ENCODE measurements at regions not wholly inside any gene's neighbourhood (a gene's known extent, or its start where the extent isn't known, plus 50 kb on each side); places are given as distances from the start of the nearest gene placed in this dataset.

GRCh38 chr3:168269001-168269400, 173.3 kb upstream of the GOLIM4 start:
- WGBS (ENCODE audit: low lambda C conversion rate), result 28% methylated on average over 1 of the region's 1 CpG
- no peaks in the 10 kb centered on the region for H3K9me2 ChIP-seq
- H3K9ac ChIP-seq, result no peak overlapping the region
- H3K27me3 ChIP-seq (ENCODE audit: insufficient read depth), result no peaks in the 10 kb centered on the region
- no peak overlapping the region for H2AFZ ChIP-seq (ENCODE audit: low read depth)
- no peaks in the 10 kb centered on the region for H3F3A ChIP-seq (replicated peaks; ENCODE audit: insufficient read depth)
- ChIA-PET CTCF (interaction anchor here (1.0 kb wide), 1 partner anchor 57 kb away, joined by 3 read pairs; no protein-coding TSS in a partner anchor), POLR2A (no interaction called here)
- no peak for TF ChIP-seq MEF2A (IDR thresholded peaks at IDR 0.05; ENCODE audit: borderline replicate concordance, low read depth)
- TF ChIP-seq TAF1 (IDR thresholded peaks at IDR 0.05; ENCODE audit: borderline replicate concordance, low read depth, low read length), result no peak
- TF ChIP-seq FOSL2 (IDR thresholded peaks at IDR 0.05; ENCODE audit: borderline replicate concordance, low read depth), result no peak
- TF ChIP-seq RFX5 (IDR thresholded peaks at IDR 0.05; ENCODE audit: low read length), result no peak
- no peak for TF ChIP-seq USF2 (IDR thresholded peaks at IDR 0.05; ENCODE audit: borderline replicate concordance, low read depth, low read length)
- TF ChIP-seq SIN3A (IDR thresholded peaks at IDR 0.05; ENCODE audit: borderline replicate concordance, low read depth, low read length), result no peak
- TF ChIP-seq RXRA (IDR thresholded peaks at IDR 0.05; ENCODE audit: borderline replicate concordance, low read depth), result no peak
- no peak for TF ChIP-seq PBX3 (IDR thresholded peaks at IDR 0.05)
- TF ChIP-seq EP300 (IDR thresholded peaks at IDR 0.05; ENCODE audit: borderline replicate concordance in 1 of 2, low read depth in 1 of 2, low read length in 1 of 2), result no peak
- no peak for TF ChIP-seq TCF12 (IDR thresholded peaks at IDR 0.05)
- no peak for TF ChIP-seq ZBTB33 (IDR thresholded peaks at IDR 0.05; ENCODE audit: borderline replicate concordance, low read depth)
- TF ChIP-seq RAD21 (IDR thresholded peaks at IDR 0.05; ENCODE audit: low read length), result no peak
- TF ChIP-seq CTCF (IDR thresholded peaks at IDR 0.05), result no peak
- no peak for TF ChIP-seq GABPA (IDR thresholded peaks at IDR 0.05; ENCODE audit: low read depth)
- no peak for TF ChIP-seq FOXJ3 (CRISPR knock-in tag; IDR thresholded peaks at IDR 0.05)
- TF ChIP-seq YY1 (IDR thresholded peaks at IDR 0.05; ENCODE audit: low read depth), result no peak
- no peak overlapping the region for H3K4me2 ChIP-seq
- no peaks in the 10 kb centered on the region for H3K79me2 ChIP-seq (ENCODE audit: insufficient read depth)
- H3K4me1 ChIP-seq (ENCODE audit: control insufficient read depth in 1 of 2, insufficient read depth in 2 of 2, low read depth in 1 of 2, low read length in 1 of 2), result no peaks in the 10 kb centered on the region
- H3K36me3 ChIP-seq (replicated peaks in 1 of 2; ENCODE audit: control insufficient read depth in 1 of 2, insufficient read depth in 2 of 2, low read length in 1 of 2), result no peaks in the 10 kb centered on the region
- H4K20me1 ChIP-seq (ENCODE audit: insufficient read depth), result no peaks in the 10 kb centered on the region
- no peak overlapping the region for H3K4me3 ChIP-seq (ENCODE audit: low read depth in 2 of 2, low read length in 1 of 2)
- DNase-seq, result no peak
- H3K9me3 ChIP-seq, result no peaks in the 10 kb centered on the region
- H3K27ac ChIP-seq (ENCODE audit: low read depth in 2 of 2, low read length in 1 of 2), result no peak overlapping the region

Measured in SK-N-SH (cell line).